ENCODE measurements at regions not wholly inside any gene's neighbourhood (a gene's known extent, or its start where the extent isn't known, plus 50 kb on each side); places are given as distances from the start of the nearest gene placed in this dataset.

- no peaks in the 10 kb centered on the region for H3K4me1 Mint-ChIP-seq
- intact Hi-C loops (cut with micrococcal nuclease) = no loop called here
Measured at GRCh38 chr11:27820249-27820648, 120.0 kb upstream of the BDNF start.

GRCh38 chr11:27816197-27816596 is 115.9 kb upstream of the BDNF start:
- H3K9me3 Mint-ChIP-seq = peaks cover 0 to 11% (median 2%) of the 10 kb centered on the region in 7 donors
- no peak overlapping the region for H3K4me2 ChIP-seq (replicated peaks; ENCODE audit: extremely low read depth, low read length, poor library complexity, severe bottlenecking)
- H3K4me3 ChIP-seq (replicated peaks in 1 of 3; ENCODE audit: low read depth in 2 of 3, low read length in 3 of 3) = no peak overlapping the region
- peaks cover 0 to 4% of the 10 kb centered on the region in 2 donors for H3K9me3 ChIP-seq (replicated peaks in 1 of 2; ENCODE audit: control insufficient read depth in 1 of 2, insufficient read depth in 1 of 2, low read length in 2 of 2)
- intact Hi-C loops (cut with micrococcal nuclease) = no loop called here
- H3K27ac ChIP-seq (ENCODE audit: low read depth in 1 of 2, low read length in 2 of 2) = no peak overlapping the region
- DNase-seq = no peak
- TF ChIP-seq CTCF (IDR thresholded peaks at IDR 0.05) = no peak
- H3K79me2 ChIP-seq (ENCODE audit: insufficient read depth, low read length) = no peaks in the 10 kb centered on the region
- no peak overlapping the region for H3K27ac Mint-ChIP-seq
- H3K36me3 ChIP-seq (replicated peaks in 1 of 2; ENCODE audit: control insufficient read depth in 1 of 2, insufficient read depth in 2 of 2, low read length in 2 of 2) = no peaks in the 10 kb centered on the region
- H3K4me1 ChIP-seq (ENCODE audit: control insufficient read depth in 1 of 2, insufficient read depth in 2 of 2, low read length in 2 of 2) = no peaks in the 10 kb centered on the region
- H3K27me3 ChIP-seq (ENCODE audit: control insufficient read depth in 2 of 2, insufficient read depth in 2 of 2, low read length in 2 of 2) = no peaks in the 10 kb centered on the region
- WGBS (ENCODE audit: insufficient coverage) = 80% methylated on average over 1 of the region's 1 CpG
- H3K4me3 Mint-ChIP-seq = no peak overlapping the region
- no peak overlapping the region for H2AFZ ChIP-seq (ENCODE audit: insufficient read depth, low read depth, low read length, poor library complexity, severe bottlenecking)
- no peaks in the 10 kb centered on the region for H3K36me3 Mint-ChIP-seq
- no peaks in the 10 kb centered on the region for H4K20me1 ChIP-seq (ENCODE audit: insufficient read depth, low read length)
- H3K9ac ChIP-seq (ENCODE audit: insufficient read depth, low read length, poor library complexity, severe bottlenecking) = no peak overlapping the region
- H3K27me3 Mint-ChIP-seq (ENCODE audit: low read depth in 3 of 3) = peaks cover 0 to 3% (median 3%) of the 10 kb centered on the region in 3 donors
- no peaks in the 10 kb centered on the region for H3K4me1 Mint-ChIP-seq

More at GRCh38 chr11:27820249-27820648, 120.0 kb upstream of the BDNF start:
- no peak overlapping the region for H2AFZ ChIP-seq (ENCODE audit: insufficient read depth, low read depth, low read length, poor library complexity, severe bottlenecking)
- H4K20me1 ChIP-seq (ENCODE audit: insufficient read depth, low read length) = no peaks in the 10 kb centered on the region
- no peak overlapping the region for H3K27ac ChIP-seq (ENCODE audit: low read depth in 1 of 2, low read length in 2 of 2)
- no peak overlapping the region for H3K9ac ChIP-seq (ENCODE audit: insufficient read depth, low read length, poor library complexity, severe bottlenecking)
- H3K27ac Mint-ChIP-seq = no peak overlapping the region
- peaks cover 0 to 3% (median 0%) of the 10 kb centered on the region in 3 donors for H3K27me3 Mint-ChIP-seq (ENCODE audit: low read depth in 3 of 3)
- no peak for DNase-seq
- no peak overlapping the region for H3K4me2 ChIP-seq (replicated peaks; ENCODE audit: extremely low read depth, low read length, poor library complexity, severe bottlenecking)
- H3K4me3 ChIP-seq (replicated peaks in 1 of 3; ENCODE audit: low read depth in 2 of 3, low read length in 3 of 3) = no peak overlapping the region
- peaks cover 0 to 7% of the 10 kb centered on the region in 2 donors for H3K9me3 ChIP-seq (replicated peaks in 1 of 2; ENCODE audit: control insufficient read depth in 1 of 2, insufficient read depth in 1 of 2, low read length in 2 of 2)
- H3K79me2 ChIP-seq (ENCODE audit: insufficient read depth, low read length) = no peaks in the 10 kb centered on the region
- no peak for TF ChIP-seq CTCF (IDR thresholded peaks at IDR 0.05)
- H3K27me3 ChIP-seq (ENCODE audit: control insufficient read depth in 2 of 2, insufficient read depth in 2 of 2, low read length in 2 of 2) = no peaks in the 10 kb centered on the region
- H3K4me3 Mint-ChIP-seq = no peak overlapping the region
- no peaks in the 10 kb centered on the region for H3K4me1 ChIP-seq (ENCODE audit: control insufficient read depth in 1 of 2, insufficient read depth in 2 of 2, low read length in 2 of 2)
- H3K36me3 Mint-ChIP-seq = no peaks in the 10 kb centered on the region
- no peaks in the 10 kb centered on the region for H3K36me3 ChIP-seq (replicated peaks in 1 of 2; ENCODE audit: control insufficient read depth in 1 of 2, insufficient read depth in 2 of 2, low read length in 2 of 2)
- H3K9me3 Mint-ChIP-seq = peaks cover 0 to 10% (median 3%) of the 10 kb centered on the region in 7 donors

All from CD14-positive monocyte (primary cell).